COLO829 (cell line): ENCODE measurements at regions not wholly inside any gene's neighbourhood (a gene's known extent, or its start where the extent isn't known, plus 50 kb on each side); places are given as distances from the start of the nearest gene placed in this dataset.
"Not testable (repeated sequence)": the region's sequence is repeated elsewhere in the genome, so short reads cannot be mapped to it uniquely, and the experiment has no call there.

Experiments used
- DNase-seq: peaks from one replicate; pipeline ENCODE4 v3.0.0; 2012; ENCODE audit warnings: low spot score

DNA sequence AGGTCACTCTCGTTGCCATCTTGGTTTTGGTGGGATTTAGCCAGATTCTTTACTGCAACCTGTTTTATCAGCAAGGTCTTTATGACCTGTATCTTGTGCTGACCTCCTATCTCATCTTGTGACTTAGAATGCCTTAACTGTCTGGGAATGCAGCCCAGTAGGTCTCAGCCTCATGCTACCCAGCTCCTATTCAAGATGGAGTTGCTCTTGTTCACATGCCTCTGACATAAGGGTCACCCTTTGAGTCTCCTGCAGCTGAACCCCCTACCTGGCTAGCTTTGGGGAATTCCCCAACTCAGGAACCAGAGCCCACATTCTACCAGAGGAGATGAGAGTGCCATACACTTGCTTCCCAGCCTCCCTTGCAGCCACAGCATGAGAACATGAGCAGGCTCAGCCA is 123.0 kb upstream of the ARHGEF3 start:
- DNase-seq, result not testable (repeated sequence)

DNA sequence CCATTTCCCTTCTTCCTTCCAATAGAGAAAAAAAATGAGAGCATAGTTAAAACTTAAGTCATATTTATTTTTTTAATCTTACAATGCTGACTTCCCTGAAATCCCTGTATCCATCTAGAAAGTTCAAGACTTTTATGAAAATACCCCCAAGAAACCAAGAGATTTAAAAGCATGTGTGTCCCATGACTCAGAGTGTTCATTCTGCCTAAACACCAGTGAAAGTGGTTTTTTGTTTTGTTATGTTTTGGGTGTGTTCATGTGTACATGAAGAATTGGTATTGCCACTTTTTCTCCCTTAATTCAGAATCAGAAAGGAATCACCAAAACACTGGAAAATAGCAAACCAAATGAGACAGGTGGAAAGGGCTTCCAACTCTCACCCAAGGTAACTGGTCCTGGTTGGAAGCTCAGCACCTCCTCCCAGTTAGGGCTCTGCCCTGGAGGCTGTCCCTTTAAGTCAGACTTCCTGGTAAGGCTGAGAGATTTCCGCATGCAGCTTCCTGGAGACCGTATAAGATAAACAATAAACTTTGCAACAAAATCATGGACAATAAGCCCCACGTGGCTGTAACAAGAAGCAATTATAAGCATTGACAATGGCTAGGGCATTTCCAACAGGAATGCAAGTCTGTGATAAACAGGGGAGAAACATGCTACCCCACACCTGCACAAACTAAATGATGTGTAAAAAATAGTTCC is 121.9 kb upstream of the ARHGEF3 start:
- peak; percentile 78 for DNase-seq

DNA sequence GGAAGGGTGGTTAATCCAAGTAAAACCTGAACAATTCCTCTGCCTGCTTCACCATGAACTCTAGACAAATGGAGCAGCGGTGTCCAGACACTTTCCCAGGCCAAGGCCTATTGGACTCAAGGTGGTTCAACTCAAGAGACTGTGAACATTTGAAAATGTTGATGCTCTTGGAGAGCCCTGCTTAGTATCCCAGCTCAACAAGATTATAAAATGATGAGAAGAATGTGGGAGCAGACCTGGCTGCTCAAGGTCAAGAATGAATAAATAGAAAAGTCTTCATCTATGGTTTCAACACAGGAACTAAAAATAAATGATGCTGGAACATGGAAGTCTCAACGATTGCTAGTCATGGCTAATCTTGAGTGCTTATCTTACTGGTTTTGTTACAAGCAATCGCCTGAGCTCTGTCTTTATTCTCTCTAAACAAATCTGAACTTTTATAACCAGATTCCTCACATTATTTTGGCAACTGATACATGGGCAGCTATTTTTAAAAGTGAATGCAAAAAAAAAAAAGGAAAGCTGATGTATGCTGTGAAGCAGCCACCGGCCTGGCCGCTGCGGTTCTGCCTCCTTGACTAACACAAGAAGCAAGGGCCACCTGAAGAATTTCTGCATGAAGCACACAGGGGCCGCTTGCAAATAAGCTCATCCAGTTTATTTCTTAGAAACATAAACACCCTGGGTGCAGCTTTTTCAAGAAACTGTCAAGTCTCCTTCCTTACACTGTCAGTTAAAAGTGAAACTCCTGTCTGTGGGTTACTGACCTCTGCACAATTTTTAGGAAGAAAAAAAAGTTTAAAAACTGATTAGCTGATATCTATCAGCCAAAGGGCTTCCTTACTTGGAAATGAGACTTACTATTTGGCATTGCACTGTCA is 120.1 kb upstream of the ARHGEF3 start:
- no peak for DNase-seq

DNA sequence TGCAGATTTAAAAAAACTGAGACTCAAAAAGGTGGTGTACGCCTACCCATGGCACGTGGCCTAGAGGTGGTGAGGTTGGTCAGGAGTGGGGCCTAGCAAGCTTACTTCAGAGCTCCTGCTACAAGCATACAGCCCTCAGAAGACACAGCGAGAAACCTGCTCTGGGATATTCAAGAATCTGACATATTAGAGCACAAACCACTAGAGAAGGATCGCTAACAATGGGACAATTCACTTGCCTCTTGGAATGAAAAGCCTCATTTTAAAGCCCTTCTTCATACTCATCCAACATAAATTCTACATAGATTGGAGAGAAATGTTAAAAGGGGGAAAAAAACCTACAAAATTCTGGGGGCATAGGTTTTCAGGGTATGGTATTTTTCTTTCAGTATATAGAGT is 118.0 kb upstream of the ARHGEF3 start:
- DNase-seq, result peak; percentile 88

DNA sequence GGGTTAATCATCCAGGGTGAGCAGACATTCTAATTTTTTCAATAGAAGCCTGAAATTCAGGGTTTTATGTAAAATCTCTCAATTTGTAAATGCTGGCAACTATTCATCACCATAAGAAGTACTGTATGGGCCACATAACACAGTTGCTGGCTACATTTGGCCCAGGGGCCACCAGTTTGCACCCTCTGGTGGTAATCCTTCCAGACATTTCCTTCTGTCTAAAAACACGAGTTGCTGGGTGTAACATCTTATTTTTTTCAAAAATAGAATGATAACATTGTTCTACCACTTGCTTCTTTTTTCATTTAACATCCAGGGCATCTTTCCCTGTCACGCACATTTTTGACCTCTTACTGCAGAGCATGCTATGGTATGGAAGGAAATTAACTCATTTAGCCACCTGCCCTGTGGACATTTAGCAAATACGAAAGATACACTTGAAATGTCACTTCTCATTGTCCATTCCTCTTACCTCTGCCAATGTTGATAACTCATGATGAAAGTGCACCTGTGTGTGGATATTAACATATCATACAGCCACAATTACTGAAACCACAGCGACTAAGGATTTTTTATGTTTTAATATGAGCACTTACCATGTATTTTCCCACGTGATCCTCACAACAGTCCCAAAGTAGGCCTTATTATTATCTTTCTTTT is 117.5 kb upstream of the ARHGEF3 start:
- DNase-seq, result peak; percentile 74

DNA sequence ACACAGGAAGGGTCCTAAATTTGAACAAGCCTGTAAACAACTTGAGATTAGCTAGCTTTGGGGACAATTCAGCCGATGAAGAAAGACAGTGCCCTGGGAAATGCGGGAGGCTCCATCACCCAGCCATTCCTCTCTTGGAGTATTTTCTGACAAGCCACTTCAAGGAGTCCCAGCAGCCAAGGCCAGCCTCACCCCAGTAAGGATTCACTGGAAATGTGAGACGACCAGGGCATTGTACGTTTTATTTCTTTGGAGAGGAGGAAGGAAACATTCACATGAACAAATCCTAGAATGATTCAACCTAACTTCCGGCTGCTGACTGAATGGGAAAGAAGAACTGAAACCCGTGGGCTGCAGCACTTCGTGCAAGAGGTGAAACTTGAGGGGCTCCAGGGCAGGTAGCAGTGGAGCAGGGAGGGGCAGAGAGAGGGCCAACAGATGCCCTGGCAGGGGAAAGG is 116.4 kb upstream of the ARHGEF3 start:
- DNase-seq, result no peak

DNA sequence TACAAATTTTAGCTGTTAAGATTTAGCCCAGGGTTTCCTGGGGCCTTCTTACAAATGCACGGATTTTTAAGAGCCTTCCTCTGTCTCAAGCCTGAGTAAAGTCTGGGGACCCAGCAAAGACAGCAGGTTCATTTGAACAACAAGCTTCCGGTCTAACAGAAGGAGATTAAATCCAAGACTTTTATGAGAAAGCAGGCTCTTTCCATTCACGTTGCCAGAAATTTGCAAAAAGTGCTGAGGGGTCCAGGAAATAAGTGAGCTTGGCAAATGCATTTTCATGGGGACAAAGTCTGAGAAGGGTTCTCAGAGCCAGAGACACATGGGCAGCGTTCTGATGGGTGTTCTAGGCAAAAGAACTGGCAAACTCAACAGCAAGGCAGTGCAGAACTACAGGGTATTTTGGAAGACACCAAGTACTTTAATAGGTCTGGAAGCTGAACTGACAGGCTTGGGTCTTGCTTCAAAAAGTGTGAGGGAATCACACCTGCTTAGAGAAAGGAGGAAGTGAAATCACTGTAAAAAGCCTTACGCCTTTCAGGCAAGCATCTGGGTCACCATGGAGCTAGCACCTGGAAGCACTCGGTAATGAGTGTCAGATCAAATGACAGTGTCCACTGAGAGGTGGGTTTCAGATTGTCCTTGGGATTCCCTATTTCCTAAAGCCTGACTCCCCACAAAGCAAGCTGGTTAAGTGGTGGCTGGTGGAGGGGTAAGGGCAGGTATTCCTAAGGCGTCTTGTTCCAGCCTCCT is 115.8 kb upstream of the ARHGEF3 start:
- DNase-seq, result no peak

DNA sequence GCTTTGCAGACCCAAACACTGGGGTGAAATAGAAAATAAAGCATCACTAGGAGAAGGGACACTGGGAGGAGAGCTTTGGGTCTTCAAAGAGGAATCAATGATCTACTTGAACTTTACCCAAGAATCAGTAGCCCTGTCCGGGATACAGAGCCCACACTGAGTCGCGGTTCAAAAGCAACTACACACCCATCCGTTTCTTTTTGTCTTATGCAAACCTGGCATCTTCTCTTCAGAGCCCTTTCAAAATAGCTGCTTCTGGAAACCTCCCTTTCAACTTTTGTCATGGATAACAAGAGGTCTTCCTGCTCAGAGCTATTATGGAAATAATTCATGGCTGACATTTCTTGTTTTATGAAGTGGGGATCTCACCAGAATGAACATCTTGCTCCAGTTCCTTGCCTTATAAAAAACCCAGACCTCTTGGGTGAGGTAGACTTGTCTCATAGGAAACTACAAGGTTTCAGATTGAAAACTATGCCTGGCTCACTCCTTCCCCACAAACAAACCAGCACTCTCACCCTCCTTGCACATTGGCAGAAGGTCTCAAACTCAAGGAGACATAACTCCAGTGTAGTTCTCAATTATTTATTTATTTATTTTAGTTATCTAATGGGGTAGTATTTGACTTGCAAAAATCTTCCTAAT is 115.1 kb upstream of the ARHGEF3 start:
- DNase-seq, result no peak

DNA sequence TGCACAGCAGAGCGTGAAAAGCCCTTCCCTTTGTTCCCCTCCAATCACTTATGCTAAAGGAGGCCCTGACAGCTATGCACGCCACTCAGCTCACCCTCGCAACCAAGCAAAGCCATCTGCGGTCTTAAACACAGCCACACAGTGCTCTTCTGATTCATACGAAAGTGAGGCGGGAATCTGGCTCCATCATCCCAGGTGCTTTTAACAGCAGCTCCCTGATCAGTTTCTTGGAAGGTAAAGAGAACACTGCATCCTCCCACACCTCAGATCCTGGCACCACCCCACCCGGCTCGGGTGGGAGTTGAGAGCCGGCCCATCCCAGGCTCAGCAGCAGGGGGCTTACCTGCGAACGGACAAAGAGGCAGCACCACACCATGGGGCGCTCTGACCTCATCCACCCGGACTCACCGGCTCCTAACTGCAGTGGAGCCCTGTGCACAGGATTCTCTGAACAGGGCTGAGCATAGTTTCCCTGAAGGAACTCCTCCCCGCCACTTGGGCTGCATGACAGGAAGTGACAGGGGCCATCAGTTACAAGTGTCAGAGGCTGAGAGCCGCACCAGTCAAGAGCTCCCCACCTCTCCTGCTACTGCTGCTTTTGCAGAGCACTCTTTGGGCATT is 114.3 kb upstream of the ARHGEF3 start:
- no peak for DNase-seq

DNA sequence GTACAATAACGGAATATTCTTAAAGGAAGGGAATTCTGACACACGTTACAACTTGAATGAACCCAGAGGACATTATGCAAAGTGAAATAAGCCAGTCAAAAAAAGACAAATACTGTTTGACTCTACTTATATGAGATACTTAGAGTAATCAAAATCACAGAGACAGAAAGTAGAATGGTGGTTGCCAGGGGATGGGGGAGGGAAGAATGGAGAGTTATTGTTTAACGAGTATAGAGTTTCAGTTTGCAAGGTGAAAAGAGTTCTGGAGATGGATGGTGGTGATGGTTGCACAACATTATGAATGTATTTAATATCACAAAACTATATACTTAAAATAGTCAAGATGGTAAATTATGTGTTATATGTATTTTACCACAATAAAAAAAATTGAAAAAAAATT is 112.9 kb upstream of the ARHGEF3 start:
- DNase-seq, result no peak

DNA sequence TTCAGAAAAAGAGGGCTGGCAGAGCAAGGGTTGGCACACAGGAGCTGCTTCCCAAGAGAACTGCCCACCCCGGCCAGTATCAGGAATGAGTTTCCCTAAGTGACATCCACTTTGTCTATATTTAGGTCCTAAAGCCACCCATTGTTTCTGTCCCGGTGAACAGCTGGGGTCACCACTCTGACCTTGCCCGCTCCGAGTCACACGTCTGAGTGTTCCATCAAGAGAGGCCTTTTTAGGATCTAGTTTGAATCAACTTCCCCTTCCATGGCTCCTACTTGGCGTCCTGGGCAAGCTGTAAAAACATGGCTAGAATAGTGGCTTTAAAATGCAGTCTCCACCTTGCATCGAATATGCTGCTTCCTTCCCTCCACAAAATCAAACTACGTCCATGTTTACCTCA is 109.6 kb upstream of the ARHGEF3 start:
- no peak for DNase-seq

DNA sequence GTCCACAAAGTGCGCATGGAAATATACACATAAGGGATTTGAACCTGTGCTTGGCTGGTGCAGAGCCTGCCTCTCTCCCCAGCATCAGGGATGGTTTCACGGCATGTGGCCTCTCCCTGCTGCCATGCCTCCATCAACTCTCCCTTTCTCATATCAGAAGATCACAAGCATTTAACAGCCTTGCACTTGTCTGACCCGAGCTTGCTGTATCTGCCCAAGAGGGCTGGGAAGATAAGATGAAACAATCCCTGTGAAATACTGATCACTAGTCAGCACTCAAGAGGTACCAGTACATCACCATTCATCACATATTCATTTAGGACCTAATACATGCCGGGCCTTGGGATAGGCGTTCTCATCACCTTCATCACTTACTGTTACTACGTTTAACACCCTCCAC is 107.6 kb upstream of the ARHGEF3 start:
- no peak for DNase-seq

DNA sequence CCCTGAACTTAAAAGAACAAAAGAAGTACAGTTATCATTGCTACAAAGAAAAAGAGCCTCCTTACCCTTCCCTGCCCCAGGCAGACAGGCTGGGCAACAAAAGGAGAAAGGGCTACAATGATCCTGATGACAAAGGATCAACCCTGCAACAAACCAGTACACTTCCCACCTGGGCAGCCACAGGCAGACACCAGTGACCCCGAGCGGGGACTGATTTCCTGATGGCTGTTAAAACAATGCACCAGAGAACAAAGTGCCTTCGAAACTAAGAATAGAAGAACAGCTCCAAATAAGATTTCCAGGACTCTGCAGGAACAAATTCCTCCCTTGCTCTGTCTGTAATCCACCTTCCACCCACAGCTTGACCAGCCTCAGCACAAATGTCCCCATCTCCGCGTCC is 106.3 kb upstream of the ARHGEF3 start:
- DNase-seq, result no peak

DNA sequence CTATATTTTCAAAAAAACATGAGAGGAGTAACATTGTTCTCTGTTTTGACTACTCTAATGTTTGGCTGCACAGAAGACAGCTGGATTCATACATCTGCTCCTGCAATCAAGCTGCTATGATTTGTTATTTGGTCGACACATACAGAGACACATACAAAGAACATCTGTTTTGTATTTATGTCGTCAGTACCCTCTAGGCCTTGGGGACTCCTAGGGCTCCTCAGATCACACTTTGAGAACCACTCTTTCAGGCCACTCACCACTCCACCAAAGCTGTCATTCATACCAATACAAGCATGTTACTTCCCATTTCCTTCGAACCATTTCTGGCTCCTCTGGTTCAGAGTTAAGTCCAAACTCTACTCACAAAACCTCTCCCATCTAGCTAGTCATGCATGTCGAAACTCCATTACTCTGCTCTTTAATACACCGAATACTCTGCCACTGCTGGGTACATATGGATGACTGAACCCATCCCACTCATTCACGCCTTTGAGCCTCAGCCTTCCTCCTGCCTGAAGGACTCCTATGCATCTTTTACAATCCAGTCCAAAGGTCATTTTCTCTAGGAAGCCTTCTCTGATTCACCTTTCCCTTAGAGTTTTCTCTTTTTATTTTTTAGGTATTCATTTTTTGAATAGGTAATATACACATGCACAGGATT is 102.9 kb upstream of the ARHGEF3 start:
- no peak for DNase-seq

DNA sequence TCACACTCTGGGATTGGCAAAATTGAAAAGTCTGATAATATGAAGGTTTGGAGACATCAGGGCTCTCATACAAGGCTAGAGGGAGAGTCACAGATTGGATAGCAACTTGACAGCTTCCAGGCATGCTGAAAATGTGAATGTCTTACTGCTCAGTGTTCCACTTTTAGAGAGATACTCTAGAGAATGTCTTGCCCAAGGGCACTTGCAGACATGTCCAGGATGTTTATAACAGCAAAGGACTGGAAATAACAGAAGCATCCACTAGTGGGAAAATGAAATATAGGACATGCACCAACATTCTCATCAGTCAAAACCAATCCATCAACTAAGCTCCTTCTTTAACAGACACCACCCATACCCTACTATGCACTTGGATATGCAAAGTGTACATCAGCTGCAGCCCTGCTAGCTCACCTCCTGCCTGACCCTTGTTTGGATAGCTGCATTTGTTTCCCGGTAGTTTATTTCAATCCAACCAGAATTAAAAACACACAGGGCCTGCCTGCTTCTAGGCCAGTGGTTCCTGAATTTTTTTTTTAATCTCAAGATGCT is 101.6 kb upstream of the ARHGEF3 start:
- no peak for DNase-seq

DNA sequence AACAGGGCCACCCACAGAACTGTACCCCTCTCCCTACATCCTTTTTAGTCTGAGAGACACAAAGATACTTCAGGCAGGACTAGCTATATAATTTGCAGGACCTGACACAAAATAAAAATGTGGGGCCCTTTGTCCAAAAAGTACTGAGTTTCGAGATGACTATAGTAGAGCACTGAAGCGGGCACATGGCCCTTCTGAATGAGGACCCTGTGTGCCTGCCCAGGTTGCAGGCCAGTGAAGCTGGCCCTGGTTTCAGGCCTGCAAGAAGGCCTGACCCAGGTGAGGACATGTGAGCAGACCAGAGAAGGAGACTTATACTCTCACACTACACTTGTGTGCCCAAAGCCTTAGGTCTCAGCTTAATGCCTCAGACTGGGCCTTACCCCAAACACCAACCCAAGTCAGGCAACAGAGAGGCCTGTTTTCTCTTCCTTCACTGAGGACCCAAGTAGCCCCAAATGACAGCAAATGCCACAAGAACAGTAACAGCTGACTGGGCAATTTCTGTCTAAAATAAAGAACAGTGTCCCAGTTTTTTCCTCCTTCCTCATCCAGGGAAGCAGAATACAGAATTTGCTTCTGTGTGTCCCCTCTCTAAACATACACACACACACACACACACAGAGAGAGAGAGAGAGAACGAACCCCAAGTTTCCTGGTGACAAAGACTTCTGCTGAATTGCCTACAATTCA is 100.9 kb upstream of the ARHGEF3 start:
- DNase-seq, result no peak

DNA sequence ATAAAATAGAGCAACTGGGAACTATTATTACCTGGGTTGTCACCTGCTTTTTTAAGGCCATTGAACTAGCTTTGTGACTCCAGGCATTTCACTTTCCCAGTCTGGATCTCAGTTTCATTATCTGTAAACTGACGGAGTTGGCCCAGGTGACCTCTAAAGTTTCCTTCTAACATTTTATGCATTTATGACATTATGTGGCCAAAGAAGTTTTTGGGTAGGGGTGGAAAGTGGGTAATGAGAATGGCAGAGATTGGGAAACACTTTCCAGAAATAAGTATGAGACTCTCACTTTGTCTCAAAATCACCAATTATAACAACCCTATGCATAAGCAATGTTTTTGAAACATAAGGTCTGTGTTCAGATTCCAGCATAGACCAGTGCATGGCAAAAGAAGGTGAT is 99.1 kb upstream of the ARHGEF3 start:
- DNase-seq, result no peak

DNA sequence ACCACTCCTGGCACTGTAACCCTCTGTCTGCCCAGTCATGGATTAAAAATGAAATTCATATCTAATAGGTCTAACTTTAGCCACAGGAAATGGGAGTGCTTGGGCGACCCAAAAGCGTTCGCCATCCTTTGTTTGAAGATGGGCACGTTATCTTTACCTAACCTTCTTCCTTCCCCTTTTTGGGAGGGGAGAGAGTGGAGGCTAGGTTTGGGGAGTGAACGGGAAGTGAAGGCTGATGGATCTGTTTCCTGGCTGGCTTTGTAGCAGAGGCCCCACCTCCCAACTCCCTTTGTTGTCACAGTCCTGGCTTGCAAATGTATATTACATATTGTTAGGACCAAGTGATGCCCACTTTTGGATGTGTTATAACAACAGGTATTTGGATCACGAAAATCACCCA is 98.1 kb upstream of the ARHGEF3 start:
- no peak for DNase-seq

DNA sequence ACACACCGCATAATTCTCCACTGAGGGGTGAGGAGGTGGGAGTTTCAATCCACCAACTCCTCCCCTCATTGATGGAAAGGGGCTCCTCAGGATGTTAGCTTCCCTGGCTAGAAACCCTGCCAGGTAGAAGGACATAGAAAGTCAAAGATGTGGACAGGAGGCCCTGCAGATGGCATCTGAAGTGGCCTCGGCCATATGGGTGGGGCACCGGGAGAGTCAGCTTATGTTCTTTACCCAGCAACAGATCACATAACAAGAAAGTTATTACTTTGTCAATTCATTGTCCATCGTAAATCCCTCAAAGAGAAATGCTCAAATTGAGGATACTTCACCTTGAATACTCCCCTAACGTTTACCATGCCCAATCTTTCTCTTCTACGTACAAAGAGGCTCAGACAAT is 97.3 kb upstream of the ARHGEF3 start:
- DNase-seq, result no peak

DNA sequence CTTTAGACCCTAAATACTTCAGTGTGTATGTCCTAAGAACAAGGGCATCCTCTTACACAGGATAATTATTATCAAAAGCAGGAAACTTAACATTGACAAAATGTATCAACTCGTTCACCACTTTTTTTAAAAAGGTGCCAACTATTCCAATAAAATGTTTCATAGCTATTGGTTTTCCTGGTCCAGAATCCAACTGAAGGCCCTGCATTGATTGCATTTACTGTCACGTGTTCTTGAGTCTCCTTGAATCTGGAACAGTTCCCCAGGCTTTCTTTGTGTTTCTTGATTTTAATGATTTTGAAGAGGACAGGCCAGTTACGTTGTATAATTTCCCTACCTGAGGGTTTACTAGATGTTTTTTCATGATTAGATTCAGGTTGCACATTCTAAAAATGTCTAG is 94.6 kb upstream of the ARHGEF3 start:
- DNase-seq, result no peak
